Fibroblast of villous mesenchyme (primary cell): ENCODE measurements at regions not wholly inside any gene's neighbourhood (a gene's known extent, or its start where the extent isn't known, plus 50 kb on each side); places are given as distances from the start of the nearest gene placed in this dataset.

ENCODE experiments used
- DNase-seq: peaks from one replicate; pipeline ENCODE4 v3.0.0-alpha.2; 2010; ENCODE audit warnings: low read depth
- H3K4me3 ChIP-seq: 2 replicates; pipeline ENCODE4 v1.5.1; 2011; ENCODE audit warnings: low read depth, mild to moderate bottlenecking, low read length
- CTCF ChIP-seq: IDR thresholded peaks from 2 replicates; pipeline ENCODE4 v1.5.1; 2012; ENCODE audit warnings: low read depth, mild to moderate bottlenecking, low read length; ENCODE audit not compliant: insufficient read depth

GRCh38 chr3:102114264-102114979 lies 265.1 kb downstream of the NFKBIZ start:
- DNase-seq = peak; percentile 62
- no peak for TF ChIP-seq CTCF

GRCh38 chr3:102122527-102122926 lies 273.2 kb downstream of the NFKBIZ start:
- TF ChIP-seq CTCF = no peak
- DNase-seq = no peak

More at GRCh38 chr3:102114264-102114979, 265.1 kb downstream of the NFKBIZ start:
- H3K4me3 ChIP-seq = no peak overlapping the region

GRCh38 chr3:102123590-102124190 lies 274.4 kb downstream of the NFKBIZ start:
- no peak for DNase-seq
- no peak for TF ChIP-seq CTCF
- H3K4me3 ChIP-seq = no peak overlapping the region

More at GRCh38 chr3:102122527-102122926, 273.2 kb downstream of the NFKBIZ start:
- H3K4me3 ChIP-seq = no peak overlapping the region

GRCh38 chr3:102124282-102124681 lies 275.0 kb downstream of the NFKBIZ start:
- peak; percentile 86 for DNase-seq
- no peak for TF ChIP-seq CTCF
- no peak overlapping the region for H3K4me3 ChIP-seq

- no peak for TF ChIP-seq CTCF
- DNase-seq = no peak
- H3K4me3 ChIP-seq = no peak overlapping the region
Observed at GRCh38 chr3:102124704-102125103, 275.4 kb downstream of the NFKBIZ start.

- no peak overlapping the region for H3K4me3 ChIP-seq
- peak; percentile 46 for DNase-seq
- no peak for TF ChIP-seq CTCF
Observed at GRCh38 chr3:102125197-102125993, 276.1 kb downstream of the NFKBIZ start.
